GM18511 (cell line): ENCODE measurements at regions not wholly inside any gene's neighbourhood (a gene's known extent, or its start where the extent isn't known, plus 50 kb on each side); places are given as distances from the start of the nearest gene placed in this dataset.

Experiments used
- ATAC-seq: cut with Tn5 transposase; IDR thresholded peaks from one replicate; pipeline ENCODE4 v1.9.1; 2021; ENCODE audit warnings: mild to moderate bottlenecking, moderate library complexity; ENCODE audit not compliant: unreplicated experiment

DNA sequence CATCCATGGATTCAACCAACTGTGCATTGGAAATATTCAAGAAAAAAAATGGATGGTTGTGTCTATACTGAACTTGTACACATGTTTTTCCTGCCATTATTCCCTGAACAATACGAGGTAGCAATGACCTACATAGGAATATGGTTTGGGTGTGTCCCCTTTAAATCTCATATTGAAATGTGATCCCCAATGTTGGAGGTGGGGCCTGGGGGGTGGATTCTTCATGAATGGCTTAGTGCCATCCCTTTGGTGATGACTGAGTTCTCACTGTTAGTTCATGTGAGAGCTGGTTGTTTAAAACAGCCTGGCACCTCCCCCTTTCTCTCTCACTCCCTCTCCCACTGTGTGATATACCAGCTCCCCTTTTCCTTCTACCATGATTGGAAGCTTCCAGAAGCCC lies 139.8 kb upstream of the BACH2 start:
- ATAC-seq = no peak

DNA sequence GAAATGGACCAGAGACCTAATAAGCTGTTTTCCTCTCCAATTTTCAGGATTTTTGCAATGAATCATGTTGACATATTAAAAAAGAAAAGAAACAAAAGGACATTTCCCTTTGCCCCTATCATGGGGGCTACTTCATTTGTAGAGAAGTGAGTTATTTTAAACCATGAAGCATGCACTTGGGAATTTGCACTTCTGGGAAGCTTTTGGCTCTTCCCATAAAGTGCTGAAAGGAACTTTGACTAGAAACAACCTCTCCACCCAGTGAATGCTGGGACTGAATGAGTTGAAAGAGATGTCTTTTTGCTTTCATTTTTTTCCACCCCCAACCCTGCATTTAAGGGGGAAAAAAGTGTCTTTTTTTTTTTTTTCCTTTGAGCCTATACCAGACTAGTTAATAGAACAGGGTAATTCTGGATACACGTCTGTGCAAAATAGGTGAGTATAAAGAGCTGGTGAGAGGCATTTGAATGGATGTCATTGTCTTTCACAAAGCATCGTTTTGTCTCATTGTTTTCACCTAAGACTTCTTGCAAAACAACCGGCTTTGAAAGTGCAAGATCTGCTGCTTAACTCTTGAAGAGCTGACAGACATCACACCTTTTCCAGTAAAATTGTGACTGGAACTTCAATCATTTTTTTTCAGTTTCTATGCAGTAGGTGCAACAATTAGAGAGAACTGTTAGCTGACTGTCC lies 138.7 kb upstream of the BACH2 start:
- ATAC-seq = no peak

DNA sequence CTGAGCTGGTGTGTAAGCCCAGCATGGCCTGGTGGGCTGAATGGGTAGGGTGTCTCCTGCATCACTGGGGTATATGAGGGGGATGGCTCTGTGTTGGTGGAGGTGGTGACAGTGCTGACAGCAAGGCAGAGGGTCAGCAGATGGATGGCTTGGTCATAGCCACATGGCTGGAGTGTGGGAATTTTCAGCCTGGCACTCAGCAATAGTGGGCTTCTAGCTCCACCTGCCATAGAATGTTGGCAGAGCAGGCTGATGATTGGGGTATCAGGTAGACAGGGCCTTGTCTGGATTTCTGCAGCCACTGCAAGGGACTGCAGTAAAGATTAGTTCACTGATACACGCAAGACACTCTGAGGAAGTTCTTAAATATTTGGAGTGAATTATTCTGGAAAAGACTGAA lies 137.5 kb upstream of the BACH2 start:
- ATAC-seq = no peak

DNA sequence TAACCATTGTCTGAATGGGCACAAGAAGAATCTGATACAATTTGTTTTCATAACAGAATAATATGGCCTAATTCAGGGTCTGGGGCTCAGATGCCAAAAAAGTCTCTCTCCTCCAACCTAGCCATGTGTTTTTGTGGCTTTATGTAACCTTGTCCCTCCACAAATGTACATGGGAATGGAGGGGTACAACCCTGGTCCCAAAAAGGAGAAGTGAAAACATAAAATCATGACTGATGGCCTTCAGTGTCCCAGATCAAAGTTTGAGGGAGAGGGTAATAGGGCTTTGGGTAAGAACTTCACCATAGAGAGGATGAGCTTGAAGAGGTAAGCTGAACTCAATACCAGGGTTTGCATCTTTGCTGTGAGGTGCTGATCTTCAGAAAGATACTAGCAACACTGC lies 136.3 kb upstream of the BACH2 start:
- no peak for ATAC-seq

DNA sequence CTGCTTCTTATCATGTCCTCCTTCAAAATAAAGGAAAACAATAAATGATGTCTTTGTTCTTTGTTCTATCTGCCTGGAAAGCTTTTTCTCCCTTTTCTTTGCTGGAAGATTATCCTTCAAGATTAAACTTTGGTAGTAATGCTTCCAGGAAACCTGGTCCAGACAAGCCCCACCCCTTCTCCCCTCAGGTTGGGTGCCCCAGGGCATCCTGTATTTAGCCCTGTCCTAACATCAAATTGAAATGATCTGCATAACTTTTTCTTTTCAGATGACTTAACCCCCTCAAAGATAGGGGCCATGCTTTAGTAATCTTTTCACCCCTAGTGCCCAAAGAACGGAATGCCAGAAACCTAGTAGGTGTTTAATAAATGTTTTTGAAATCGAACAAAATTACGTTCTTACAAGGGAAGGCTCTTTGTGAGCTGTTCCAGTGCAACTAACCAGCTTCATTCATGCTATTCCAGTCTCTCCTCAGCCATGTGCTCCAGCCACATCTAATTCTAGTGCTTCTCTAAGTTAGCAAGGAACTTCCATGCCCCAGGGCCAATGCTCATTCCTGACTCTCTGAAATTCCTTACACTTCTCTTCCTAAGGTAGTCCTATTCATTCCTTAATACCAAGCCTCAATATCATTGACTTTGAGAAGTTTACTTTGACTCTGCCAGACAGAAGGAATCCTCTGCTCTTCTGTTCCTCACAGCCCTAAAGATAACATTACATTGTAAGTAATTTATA lies 135.6 kb upstream of the BACH2 start:
- no peak for ATAC-seq

DNA sequence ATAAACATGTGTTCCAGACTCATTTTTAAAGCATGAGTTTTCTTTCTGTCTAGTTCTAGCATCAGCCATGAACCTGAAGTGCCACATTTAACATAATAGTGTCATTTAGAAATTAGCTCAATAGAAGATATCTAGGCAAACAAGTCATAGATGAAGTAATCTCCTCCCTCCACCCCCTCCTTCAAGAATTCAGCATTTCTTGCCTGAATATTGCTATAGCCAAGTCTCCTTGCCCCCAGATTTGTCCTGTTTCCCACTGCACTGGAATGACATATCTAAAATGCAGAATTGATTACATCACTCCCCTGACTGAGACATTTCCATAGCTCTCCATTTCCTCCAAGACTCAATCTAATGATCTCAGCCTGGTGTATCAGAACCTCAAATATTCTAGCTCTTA lies 134.9 kb upstream of the BACH2 start:
- ATAC-seq = no peak

DNA sequence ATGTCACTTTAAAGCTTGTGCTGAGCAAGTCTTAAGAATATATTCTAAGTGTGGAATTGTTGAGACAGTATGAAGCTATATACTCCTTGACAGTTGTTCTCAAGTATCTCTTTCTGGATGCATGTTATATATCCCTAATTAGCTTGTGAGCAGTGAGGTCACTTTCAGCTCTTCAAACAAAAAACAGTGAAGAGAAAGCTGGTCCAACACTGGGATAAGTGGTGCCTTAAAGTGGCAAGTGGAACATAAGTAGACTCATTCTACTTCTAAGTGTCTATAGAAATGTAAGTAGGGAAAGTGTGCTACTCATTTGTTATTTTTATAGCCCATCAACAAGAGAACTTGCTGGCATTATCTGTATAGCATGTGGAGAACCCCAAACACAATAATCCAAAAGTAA lies 133.1 kb upstream of the BACH2 start:
- ATAC-seq = no peak

DNA sequence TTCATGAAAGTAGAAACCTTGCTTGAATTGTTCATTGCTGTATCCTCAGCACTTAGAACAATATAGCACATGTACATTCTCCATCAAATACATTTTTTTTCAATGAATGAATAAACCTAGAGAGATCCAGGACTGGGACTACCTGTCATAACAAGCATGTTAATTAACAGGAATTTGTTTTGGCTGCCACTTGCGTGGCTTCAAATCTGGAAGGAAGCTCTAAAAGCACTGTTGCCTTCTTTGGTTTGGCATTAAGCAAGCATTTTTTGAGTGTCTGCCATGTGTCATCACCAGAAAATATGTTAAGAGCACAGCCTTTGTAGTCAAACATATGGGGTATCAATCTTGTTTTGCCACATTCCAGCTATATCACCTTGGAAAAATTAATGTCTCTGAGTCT lies 131.9 kb upstream of the BACH2 start:
- ATAC-seq = no peak

DNA sequence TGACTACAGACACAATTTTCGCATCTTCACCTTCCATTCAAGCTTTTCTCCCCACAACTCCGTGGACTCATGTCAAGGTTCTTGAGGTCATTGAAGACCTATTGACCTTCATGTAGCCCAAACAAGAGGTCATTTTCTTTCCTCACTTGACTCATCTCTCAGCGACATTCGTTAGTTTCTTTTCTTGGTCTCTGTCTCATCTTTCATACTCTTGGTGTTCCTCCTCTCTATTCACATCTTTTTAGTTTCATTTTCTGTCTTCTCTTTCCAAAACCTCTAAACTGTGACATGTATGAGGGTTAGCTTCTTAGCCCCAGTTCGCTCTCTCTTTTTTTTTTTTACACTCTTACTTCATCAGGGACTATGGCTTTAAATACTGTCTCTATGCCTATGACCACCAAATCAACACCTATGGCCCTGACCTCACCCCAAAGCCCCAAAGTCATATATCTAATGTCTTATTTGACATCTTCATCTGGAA lies 128.6 kb upstream of the BACH2 start:
- ATAC-seq = peak; percentile 98

DNA sequence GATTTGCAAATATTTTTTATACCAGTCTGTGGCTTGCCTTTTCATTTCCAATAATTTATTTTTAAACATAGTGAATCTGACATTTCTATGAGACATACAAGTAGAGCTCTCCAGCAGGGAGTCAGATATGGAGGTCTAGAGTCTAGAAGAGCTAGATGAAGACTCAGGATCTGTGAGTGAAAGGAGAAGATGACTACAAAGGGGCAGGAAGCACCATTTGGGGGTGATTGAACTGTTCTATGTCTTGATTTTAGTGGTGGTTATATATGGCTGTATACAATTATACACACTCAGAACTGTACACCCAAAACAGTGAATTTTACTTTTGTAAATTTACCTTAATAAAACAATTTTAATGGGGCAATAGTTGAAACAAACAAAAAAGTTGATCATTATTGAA lies 127.9 kb upstream of the BACH2 start:
- ATAC-seq = no peak

DNA sequence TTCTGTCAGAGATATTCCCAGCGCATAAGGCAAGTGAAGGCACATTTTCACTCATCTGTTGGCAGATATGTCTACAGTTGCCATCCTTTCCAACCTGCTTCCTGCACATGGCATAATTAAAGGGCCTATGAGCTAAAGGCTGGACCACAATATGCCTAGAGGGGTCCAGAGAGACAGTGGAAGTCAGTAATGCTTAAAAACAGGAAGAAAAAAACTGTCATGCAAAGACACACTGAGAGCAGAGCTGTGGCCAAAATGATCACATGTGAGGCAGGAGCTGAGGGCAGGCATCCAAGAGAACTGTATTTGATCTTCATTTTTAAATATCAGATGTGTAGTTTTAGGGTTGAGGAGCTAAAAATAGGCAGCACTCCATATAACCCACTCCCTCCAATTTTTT lies 125.0 kb upstream of the BACH2 start:
- no peak for ATAC-seq

DNA sequence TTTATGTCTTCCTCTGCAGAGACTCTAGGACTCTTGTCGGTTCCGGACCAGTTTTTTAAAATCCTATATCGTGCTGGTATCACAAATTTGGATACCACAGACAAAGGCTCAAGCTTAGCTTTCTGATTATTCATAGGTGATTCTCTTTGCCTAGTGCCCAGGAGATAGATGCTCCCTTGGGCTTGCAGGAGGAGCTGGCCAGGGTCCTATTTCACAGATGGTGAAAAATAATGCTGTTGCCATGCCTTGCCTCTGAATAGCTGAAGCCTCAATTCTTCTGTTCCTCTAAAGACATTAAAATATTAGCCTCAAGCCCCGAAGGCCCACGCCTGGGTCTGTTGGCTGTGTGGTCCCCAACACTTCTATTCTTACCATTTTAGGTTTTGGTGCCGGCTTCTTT lies 123.9 kb upstream of the BACH2 start:
- no peak for ATAC-seq

DNA sequence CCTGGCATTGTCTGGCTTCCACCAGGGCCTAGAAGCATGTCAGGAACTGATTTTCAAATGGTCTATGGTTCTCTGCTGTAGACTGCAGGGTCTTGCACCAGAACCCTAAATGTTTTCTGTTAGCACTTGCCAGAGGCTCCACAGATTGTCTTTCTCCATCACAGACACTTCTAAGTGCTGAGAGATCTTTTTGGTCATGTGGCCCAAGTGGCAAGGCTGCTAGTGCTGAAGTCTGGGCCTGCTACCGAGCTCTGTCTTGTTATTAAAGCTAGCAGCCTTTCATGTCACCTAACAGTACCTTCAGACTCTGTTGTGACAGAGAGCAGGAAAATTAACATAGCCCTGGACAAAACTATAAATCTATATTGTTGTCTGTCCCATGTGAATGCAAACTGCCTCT lies 120.7 kb upstream of the BACH2 start:
- ATAC-seq = no peak

DNA sequence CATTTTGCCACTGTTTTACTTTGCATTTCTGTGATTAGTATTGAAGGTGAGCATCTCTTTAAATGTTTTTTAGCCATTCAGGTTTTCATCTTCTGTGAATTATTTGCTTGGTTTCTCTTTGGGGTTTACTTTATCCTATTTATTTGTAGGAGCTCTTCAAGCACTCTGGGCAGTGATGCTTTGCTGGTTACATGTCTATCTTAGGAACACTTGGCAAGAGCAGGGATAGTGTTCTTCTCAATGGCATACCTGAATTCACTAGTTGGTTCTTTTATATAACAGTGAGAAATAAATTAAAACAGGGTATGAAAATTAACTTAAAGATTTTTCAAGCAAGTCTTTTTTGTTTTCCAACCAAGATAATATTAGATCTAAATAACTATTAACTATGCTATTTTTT lies 119.7 kb upstream of the BACH2 start:
- no peak for ATAC-seq

DNA sequence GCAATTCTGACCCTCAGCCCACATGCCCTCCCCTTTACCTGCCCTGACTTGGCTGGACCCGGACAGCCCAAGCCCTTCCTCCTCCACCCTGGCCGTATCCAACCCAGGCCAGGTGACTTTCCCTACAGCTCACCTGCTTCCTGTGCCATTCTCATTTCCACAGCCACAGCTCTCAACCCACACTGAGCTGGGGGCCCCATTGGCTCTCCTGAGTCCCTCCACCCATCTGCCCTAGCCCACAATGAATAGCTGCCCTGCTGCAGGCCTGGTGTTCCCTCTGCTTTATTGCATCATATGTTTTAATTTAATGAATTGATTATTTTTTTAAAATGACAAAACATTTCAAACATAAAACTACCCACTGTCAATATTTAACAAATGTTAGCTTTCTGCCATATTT lies 118.5 kb upstream of the BACH2 start:
- ATAC-seq = no peak

DNA sequence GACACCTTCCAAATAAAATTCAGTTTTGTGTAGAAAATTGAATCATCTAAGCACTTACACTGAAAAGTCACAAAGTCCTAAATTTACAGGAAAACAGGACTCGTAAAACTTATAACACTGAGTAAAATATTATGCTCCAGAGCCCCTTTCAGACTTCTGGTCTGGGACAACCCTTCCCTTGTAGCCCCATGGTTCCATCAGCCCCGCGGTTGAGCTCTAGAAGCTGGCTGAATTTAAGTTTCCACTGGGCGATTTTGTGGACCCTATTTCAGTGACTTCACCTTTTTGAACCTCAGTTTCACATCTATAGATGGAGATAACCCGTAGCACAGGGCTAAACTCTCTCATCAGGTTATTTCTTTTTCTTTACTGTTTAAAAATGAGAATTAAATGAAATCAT lies 117.7 kb upstream of the BACH2 start:
- ATAC-seq = no peak

DNA sequence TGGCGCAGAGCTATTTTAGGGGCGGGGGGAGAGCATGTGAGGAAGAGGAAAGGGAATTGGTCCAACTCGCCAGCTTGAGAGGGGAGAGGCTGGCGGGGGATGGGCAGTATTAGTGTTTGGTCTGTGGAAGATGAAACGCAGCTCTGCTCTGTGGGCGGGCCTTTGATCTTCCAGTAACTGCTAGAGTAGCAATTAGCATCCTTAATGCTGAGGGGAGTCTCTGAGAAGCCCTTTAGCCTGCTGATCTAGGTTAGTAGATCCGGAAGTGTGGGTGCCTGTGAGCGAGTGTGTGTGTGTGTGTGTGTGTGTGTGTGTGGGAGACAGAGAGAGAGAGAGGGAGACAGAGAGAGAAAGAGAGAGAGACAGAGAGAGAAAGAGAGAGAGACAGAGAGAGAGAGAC lies 117.2 kb upstream of the BACH2 start:
- no peak for ATAC-seq

DNA sequence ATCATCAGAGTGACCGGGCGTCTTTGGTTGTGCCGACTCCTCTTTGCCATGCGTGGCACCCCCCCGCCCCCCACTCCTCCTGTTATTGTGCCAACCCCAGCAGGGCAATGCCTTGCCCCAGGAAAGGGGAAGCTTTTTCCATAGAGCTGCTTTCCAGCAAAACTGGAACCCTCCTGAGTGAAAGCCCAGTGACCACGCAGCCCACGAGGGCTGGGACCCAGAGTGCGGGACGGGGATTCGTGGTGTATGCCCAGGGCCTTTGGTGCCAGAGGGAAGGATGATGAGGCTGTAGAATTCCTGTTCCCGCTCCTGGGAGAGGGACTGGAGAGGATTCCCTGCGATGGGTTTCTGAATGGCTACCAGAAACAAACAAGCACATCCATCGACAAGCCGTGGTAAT lies 116.8 kb upstream of the BACH2 start:
- ATAC-seq = no peak

DNA sequence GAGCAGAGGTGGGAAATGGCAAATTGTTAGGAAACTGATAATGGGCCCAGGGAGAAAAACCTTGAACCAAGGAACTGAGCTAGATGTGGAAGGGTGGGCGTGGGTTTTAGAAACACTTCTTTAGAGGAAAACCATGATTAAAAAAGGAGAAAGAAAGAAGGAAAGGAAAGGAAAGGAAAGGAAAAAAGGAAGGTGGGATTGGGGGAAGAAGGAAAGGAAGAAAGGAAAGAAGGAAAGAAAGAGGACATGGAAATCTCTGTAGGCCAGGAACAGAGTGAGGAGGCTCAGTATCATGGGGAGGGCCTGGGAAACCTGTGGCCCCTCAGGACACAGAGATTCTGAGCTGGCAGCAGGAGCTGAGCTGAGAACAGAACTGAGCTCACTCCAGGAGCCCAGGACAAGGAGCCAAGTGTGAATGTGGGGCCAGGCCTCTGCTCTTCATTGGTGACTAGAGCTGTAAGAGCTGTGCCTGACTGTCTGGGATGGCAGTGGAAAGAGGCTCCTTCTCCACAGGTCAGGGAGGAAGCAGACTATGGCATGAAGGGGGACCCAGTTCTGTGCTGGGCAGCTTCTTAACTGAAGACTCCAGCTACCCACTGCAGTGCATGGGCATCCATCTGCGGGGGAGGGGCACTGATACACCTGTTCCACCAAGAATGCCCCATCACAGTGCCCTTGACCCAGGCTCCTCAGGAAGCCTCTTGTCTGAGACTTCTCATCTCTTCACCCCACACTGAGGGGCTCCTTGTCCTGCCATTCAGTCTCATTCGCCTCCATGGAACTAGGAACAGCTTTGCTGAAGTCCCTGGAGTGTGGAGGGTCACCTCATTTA lies 116.1 kb upstream of the BACH2 start:
- ATAC-seq = no peak

DNA sequence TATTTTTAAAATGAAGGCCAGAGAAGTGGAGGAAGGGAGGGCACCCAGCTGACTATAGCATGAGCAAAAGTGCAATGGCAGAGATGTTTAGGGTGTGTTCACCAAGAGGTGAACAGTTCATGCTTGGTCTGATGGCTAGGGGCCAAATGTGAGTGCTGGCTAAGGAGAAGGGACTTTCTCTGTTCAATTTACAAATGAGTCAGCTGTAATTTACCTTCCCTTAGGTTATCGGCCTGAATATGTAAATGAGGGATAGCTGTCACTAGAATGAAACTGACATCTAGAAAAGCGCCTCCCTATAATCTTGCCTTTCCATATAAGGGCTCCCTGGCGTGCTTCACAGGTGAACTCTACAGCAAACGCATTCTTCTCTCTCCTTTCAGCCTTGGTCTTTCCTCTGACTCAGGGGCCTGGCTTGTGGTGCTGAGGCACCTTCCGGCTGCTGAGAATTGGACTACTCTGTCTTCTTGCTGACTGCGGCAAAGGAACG lies 114.7 kb upstream of the BACH2 start:
- peak; percentile 94 for ATAC-seq

DNA sequence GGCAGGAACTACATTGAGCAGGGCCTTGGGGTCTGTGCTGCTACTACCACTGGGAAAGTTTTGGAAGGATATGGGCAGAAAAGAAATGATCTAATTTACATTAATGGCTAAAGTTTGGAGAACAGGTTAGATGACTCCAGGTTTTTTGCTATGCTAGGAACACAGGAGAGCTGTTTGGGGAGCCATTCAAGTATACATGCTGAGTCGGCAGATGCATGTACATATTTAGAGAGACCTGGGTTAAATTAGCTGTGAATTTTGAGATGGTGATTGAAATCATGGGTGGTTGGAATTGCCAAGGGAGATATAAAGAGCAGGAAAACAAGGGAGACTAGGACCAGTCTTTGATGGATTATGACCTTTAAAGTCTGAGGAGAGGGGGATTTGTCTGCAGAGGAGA lies 113.1 kb upstream of the BACH2 start:
- ATAC-seq = no peak

DNA sequence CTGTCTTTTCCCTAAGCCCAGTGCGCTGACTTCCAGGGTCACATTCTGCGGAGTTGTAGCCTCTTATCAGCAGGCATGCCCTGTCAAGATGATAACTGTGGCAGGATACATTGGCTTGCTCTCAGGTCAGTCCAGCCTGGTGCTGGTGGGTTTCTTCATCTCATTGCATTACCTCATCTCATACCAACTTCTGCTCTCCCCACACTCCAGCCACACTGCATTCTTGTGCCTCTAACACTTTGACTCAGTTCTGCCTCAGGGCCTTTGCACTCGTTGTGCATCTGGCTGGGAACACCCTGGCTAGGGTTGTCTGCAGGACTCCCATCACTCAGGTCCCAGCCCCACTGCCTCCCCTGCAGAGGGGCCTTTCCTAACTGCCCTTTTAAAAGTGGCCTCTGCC lies 110.3 kb upstream of the BACH2 start:
- ATAC-seq = no peak
